ENCODE measurements at regions not wholly inside any gene's neighbourhood (a gene's known extent, or its start where the extent isn't known, plus 50 kb on each side); places are given as distances from the start of the nearest gene placed in this dataset.

DNA sequence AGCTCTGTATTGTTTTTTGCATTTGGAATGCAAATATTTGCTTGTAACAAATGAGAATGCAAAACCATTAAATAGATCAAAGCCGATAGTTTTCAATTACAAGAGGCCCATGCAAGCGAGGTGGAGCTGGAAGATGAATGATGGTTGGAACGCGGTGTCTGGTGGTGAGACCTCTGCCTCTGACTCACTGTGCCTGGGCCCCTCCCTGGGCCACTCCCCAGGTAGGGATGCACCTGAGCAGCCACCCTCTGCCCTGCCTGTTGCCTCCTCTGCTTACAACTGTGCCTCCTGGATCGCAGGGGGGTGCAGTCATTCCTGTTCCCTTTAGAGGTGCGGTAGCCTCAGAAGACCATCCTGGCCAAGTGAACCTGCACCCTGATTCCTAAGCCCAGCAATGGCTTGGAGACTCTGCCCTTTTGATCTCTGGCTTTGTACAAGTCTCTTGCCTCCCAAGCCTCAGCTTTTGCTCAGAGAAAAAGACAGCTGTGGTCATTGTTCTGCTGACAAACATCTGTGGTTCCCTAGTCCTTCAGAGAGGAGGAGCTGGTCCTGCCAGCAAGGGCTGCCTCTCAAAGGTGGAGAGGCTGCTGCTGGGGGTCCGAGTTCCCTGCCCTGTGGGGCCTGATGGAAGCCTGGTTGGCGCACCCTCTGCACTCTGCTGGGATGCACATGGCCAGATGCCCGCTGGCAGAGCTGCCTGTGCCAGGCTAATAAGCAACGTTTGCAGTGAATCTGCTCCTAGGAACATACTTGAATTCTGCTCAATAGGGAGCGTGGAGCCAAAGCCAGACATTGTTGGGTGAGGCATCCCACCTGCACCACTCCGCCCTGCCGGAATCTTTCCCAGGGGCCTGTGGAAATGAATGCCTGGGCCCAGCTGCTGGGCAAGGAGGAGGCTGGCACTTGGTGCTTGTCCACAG lies 126.3 kb upstream of the TCERG1L start:
- Histone ChIP-seq H4K5ac (ENCODE audit: insufficient read length, low read depth, low read length) (no peak overlapping the region), H3K14ac (ENCODE audit: insufficient read depth, low read length) (no peak overlapping the region), H3K79me2 (ENCODE audit: insufficient read depth, low read length) (no peaks in the 10 kb centered on the region), H3K4me1 (ENCODE audit: insufficient read depth, low read length) (no peaks in the 10 kb centered on the region), H2BK5ac (ENCODE audit: insufficient read length, low read length) (no peak overlapping the region), H4K8ac (replicated peaks; ENCODE audit: insufficient read length, low read depth, low read length) (no peak overlapping the region), H3K79me1 (ENCODE audit: insufficient read depth, low read depth, low read length, poor library complexity, severe bottlenecking) (no peaks in the 10 kb centered on the region), H3K23me2 (ENCODE audit: insufficient read length, low read depth, low read length, poor library complexity, severe bottlenecking) (no peaks in the 10 kb centered on the region), H2BK120ac (ENCODE audit: low read depth, low read length, poor library complexity, severe bottlenecking) (no peak overlapping the region), H2AK5ac (ENCODE audit: insufficient read length, low read length) (no peak overlapping the region), H3K56ac (ENCODE audit: insufficient read length, low read depth, low read length) (no peak overlapping the region), H2BK20ac (ENCODE audit: low read depth, low read length, poor library complexity, severe bottlenecking) (no peak overlapping the region), H3K18ac (ENCODE audit: insufficient read length, low read depth, low read length) (no peak overlapping the region), H2BK12ac (ENCODE audit: insufficient read length, low read depth, low read length) (no peak overlapping the region), H3K27ac (ENCODE audit: insufficient read length, low read depth, low read length) (no peak overlapping the region), H3K9me3 (ENCODE audit: control insufficient read depth, low read depth, low read length) (no peaks in the 10 kb centered on the region), H3K4me2 (ENCODE audit: insufficient read depth, insufficient read length, low read length) (no peak overlapping the region), H4K91ac (ENCODE audit: insufficient read length, low read depth, low read length) (no peak overlapping the region), H3T11ph (ENCODE audit: low read length) (no peak overlapping the region), H3K4ac (ENCODE audit: low read depth, low read length) (no peak overlapping the region), H3K23ac (ENCODE audit: insufficient read length, low read depth, low read length) (no peak overlapping the region), H4K20me1 (ENCODE audit: control insufficient read depth, insufficient read depth, insufficient read length) (no peaks in the 10 kb centered on the region), H3K27me3 (ENCODE audit: insufficient read depth, low read length) (no peaks in the 10 kb centered on the region), H2AFZ (ENCODE audit: low read length) (no peak overlapping the region), H3K9ac (ENCODE audit: extremely low read depth, insufficient read length, low read length) (no peak overlapping the region), H2BK15ac (ENCODE audit: low read depth, low read length) (no peak overlapping the region)
- WGBS (ENCODE audit: extremely low coverage, insufficient read length, low lambda C conversion rate), result no CpG with 5 or more reads among the region's 13 CpGs
- H3K36me3 Mint-ChIP-seq (ENCODE audit: insufficient read depth in 1 of 3, low read depth in 3 of 3), result no peaks in the 10 kb centered on the region
- TF ChIP-seq, protein P1, sequence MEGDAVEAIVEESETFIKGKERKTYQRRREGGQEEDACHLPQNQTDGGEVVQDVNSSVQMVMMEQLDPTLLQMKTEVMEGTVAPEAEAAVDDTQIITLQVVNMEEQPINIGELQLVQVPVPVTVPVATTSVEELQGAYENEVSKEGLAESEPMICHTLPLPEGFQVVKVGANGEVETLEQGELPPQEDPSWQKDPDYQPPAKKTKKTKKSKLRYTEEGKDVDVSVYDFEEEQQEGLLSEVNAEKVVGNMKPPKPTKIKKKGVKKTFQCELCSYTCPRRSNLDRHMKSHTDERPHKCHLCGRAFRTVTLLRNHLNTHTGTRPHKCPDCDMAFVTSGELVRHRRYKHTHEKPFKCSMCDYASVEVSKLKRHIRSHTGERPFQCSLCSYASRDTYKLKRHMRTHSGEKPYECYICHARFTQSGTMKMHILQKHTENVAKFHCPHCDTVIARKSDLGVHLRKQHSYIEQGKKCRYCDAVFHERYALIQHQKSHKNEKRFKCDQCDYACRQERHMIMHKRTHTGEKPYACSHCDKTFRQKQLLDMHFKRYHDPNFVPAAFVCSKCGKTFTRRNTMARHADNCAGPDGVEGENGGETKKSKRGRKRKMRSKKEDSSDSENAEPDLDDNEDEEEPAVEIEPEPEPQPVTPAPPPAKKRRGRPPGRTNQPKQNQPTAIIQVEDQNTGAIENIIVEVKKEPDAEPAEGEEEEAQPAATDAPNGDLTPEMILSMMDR (conservative IDR thresholded peaks at IDR 0.05), result no peak
- no peak for DNase-seq
- H3K4me3 Mint-ChIP-seq, result no peak overlapping the region
- H3K27me3 Mint-ChIP-seq (ENCODE audit: low read depth), result peaks cover 3% of the 10 kb centered on the region; the same call in 1 of the 2 replicates
- peaks cover 5 to 18% of the 10 kb centered on the region in 2 experiments; a peak in 3 of 4 replicates for H3K4me1 Mint-ChIP-seq
- H3K27ac Mint-ChIP-seq, result no peak overlapping the region
- no peaks in the 10 kb centered on the region for H3K9me3 Mint-ChIP-seq
